ENCODE measurements at regions not wholly inside any gene's neighbourhood (a gene's known extent, or its start where the extent isn't known, plus 50 kb on each side); places are given as distances from the start of the nearest gene placed in this dataset.

DNA sequence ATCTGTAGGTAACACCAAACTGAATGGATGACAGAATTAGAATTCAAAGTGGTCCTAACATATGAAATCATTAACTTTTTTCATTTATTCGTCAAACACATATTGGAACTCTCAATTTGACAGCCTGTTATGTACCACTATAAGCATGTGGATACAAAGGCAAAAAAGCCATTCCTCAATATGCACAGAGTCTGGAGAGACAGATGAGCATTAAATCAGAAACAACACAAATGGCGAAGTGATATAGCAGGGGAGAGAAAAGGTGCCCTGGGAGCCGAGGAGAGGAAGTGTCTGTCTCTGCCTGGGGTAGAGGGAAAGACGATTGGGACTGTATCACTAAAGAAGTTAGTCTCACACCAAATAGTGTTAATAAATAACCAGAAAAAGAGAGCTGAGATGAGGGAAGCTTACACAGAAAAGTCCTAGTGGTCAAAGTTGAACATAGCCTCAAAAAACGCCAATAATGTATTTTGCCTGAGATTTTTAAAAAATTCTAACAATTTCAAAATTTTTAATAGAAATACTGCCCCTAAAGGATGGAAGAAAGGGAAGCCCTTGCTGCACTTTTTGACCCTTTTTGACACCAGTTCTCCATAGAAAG lies 417.5 kb downstream of the TUSC7 start:
- Histone ChIP-seq H3K4me3 (ENCODE audit: low read length) (no peak overlapping the region), H3K79me2 (ENCODE audit: low read length) (no peaks in the 10 kb centered on the region), H3K27ac (ENCODE audit: low read length) (no peak overlapping the region), H2AFZ (ENCODE audit: low read depth, low read length) (no peak overlapping the region), H3K36me3 (replicated peaks; ENCODE audit: low read depth, low read length) (no peaks in the 10 kb centered on the region), H3K4me2 (ENCODE audit: low read length) (no peak overlapping the region), H4K20me1 (ENCODE audit: insufficient read depth, low read length) (no peaks in the 10 kb centered on the region), H3K27me3 (ENCODE audit: low read depth, low read length) (no peaks in the 10 kb centered on the region), H3K9me3 (ENCODE audit: insufficient read depth, low read length) (no peaks in the 10 kb centered on the region), H3K4me1 (ENCODE audit: low read length) (peaks cover 9% of the 10 kb centered on the region), H3K9ac (ENCODE audit: low read length) (no peak overlapping the region)
- no peak for TF ChIP-seq EZH2phosphoT487 (IDR thresholded peaks at IDR 0.05; ENCODE audit: low read depth)
- TF ChIP-seq, protein P1, sequence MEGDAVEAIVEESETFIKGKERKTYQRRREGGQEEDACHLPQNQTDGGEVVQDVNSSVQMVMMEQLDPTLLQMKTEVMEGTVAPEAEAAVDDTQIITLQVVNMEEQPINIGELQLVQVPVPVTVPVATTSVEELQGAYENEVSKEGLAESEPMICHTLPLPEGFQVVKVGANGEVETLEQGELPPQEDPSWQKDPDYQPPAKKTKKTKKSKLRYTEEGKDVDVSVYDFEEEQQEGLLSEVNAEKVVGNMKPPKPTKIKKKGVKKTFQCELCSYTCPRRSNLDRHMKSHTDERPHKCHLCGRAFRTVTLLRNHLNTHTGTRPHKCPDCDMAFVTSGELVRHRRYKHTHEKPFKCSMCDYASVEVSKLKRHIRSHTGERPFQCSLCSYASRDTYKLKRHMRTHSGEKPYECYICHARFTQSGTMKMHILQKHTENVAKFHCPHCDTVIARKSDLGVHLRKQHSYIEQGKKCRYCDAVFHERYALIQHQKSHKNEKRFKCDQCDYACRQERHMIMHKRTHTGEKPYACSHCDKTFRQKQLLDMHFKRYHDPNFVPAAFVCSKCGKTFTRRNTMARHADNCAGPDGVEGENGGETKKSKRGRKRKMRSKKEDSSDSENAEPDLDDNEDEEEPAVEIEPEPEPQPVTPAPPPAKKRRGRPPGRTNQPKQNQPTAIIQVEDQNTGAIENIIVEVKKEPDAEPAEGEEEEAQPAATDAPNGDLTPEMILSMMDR (IDR thresholded peaks at IDR 0.05; ENCODE audit: low read depth, low read length) = no peak; the same call in 1 of the 2 replicates

DNA sequence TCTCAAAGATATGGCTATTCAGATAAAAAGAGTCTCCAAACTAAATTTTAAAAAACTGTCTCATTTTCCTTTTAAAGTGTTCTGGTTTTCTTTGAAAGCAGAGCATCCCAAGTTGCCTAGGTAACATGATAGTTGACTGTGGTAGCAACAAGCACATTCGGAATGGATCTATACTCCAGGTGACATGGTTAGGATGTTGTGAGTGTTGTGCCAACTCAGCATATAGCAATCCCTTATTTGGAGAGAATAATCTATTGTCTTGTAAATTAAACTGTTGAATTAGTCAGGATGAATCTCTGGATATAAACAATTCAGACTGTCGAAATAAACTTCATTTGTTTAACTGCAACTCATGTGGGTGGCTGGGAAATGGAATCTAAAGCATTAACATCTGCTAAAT lies 418.6 kb downstream of the TUSC7 start:
- no peaks in the 10 kb centered on the region for H3K79me2 ChIP-seq (ENCODE audit: low read length)
- no peak for TF ChIP-seq EZH2phosphoT487 (IDR thresholded peaks at IDR 0.05; ENCODE audit: low read depth)
- TF ChIP-seq, protein P1 (IDR thresholded peaks at IDR 0.05; ENCODE audit: low read depth, low read length) = no peak
- no peaks in the 10 kb centered on the region for H4K20me1 ChIP-seq (ENCODE audit: insufficient read depth, low read length)
- H3K36me3 ChIP-seq (replicated peaks; ENCODE audit: low read depth, low read length) = no peaks in the 10 kb centered on the region
- no peak overlapping the region for H3K4me3 ChIP-seq (ENCODE audit: low read length)
- no peaks in the 10 kb centered on the region for H3K27me3 ChIP-seq (ENCODE audit: low read depth, low read length)
- H3K9ac ChIP-seq (ENCODE audit: low read length) = no peak overlapping the region
- H3K9me3 ChIP-seq (ENCODE audit: insufficient read depth, low read length) = no peaks in the 10 kb centered on the region
- peaks cover 9% of the 10 kb centered on the region for H3K4me1 ChIP-seq (ENCODE audit: low read length)
- H2AFZ ChIP-seq (ENCODE audit: low read depth, low read length) = no peak overlapping the region
- no peak overlapping the region for H3K27ac ChIP-seq (ENCODE audit: low read length)
- no peak overlapping the region for H3K4me2 ChIP-seq (ENCODE audit: low read length)

DNA sequence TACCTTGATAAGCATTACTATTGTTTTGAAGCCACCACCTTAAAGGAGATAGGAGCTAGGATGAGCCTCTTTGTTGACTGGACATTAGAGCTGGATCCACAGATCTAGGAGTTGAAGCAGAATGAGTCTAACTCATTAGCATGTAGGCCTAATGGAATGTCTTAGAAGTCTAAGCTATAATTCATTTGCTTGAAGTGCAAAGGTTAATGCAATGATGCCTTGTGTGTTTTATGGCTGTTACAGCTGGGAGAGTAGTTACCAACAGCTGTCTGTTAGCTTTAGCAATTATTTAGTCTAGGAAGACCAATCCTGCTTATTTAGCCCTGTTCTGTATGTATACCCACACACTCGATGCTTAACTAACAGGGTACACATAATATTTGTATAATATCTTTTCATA lies 419.3 kb downstream of the TUSC7 start:
- peaks cover 9% of the 10 kb centered on the region for H3K4me1 ChIP-seq (ENCODE audit: low read length)
- no peaks in the 10 kb centered on the region for H3K27me3 ChIP-seq (ENCODE audit: low read depth, low read length)
- no peak overlapping the region for H2AFZ ChIP-seq (ENCODE audit: low read depth, low read length)
- H3K4me2 ChIP-seq (ENCODE audit: low read length) = no peak overlapping the region
- TF ChIP-seq, protein P1 (IDR thresholded peaks at IDR 0.05; ENCODE audit: low read depth, low read length) = no peak
- no peak for TF ChIP-seq EZH2phosphoT487 (IDR thresholded peaks at IDR 0.05; ENCODE audit: low read depth)
- H3K9ac ChIP-seq (ENCODE audit: low read length) = no peak overlapping the region
- H3K79me2 ChIP-seq (ENCODE audit: low read length) = no peaks in the 10 kb centered on the region
- H3K9me3 ChIP-seq (ENCODE audit: insufficient read depth, low read length) = no peaks in the 10 kb centered on the region
- H4K20me1 ChIP-seq (ENCODE audit: insufficient read depth, low read length) = no peaks in the 10 kb centered on the region
- no peaks in the 10 kb centered on the region for H3K36me3 ChIP-seq (replicated peaks; ENCODE audit: low read depth, low read length)
- H3K27ac ChIP-seq (ENCODE audit: low read length) = no peak overlapping the region
- no peak overlapping the region for H3K4me3 ChIP-seq (ENCODE audit: low read length)

DNA sequence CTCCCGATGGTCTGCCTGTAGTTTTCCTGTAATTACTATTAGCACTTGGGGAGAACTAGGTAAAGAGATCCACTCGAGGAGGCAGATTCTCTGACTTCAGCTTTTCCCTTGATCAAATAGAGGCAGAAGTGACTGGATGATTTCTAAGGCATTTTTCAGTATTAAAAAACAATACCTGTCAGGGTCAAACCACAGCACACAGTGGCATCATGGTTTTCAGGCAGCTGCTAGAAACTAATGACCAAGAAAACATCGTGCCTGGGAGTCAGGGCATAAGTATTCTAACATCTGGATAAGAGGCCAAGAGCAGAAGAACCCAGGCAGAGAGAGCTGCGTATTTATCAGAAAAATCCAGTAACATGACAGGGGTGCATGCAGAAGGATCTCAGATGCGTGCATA lies 419.9 kb downstream of the TUSC7 start:
- H3K36me3 ChIP-seq (replicated peaks; ENCODE audit: low read depth, low read length) = no peaks in the 10 kb centered on the region
- H3K4me1 ChIP-seq (ENCODE audit: low read length) = peaks cover 9% of the 10 kb centered on the region
- no peak overlapping the region for H2AFZ ChIP-seq (ENCODE audit: low read depth, low read length)
- H3K27me3 ChIP-seq (ENCODE audit: low read depth, low read length) = no peaks in the 10 kb centered on the region
- no peaks in the 10 kb centered on the region for H4K20me1 ChIP-seq (ENCODE audit: insufficient read depth, low read length)
- H3K9ac ChIP-seq (ENCODE audit: low read length) = no peak overlapping the region
- TF ChIP-seq, protein P1 (IDR thresholded peaks at IDR 0.05; ENCODE audit: low read depth, low read length) = no peak
- no peak for TF ChIP-seq EZH2phosphoT487 (IDR thresholded peaks at IDR 0.05; ENCODE audit: low read depth)
- H3K27ac ChIP-seq (ENCODE audit: low read length) = no peak overlapping the region
- no peak overlapping the region for H3K4me2 ChIP-seq (ENCODE audit: low read length)
- H3K9me3 ChIP-seq (ENCODE audit: insufficient read depth, low read length) = no peaks in the 10 kb centered on the region
- no peaks in the 10 kb centered on the region for H3K79me2 ChIP-seq (ENCODE audit: low read length)
- H3K4me3 ChIP-seq (ENCODE audit: low read length) = no peak overlapping the region

All from OCI-LY3 (cell line).